Activated T-helper 1 cell treated with Interleukin-2 at 50 U/mL for 16 hours (primary cell): ENCODE measurements at regions not wholly inside any gene's neighbourhood (a gene's known extent, or its start where the extent isn't known, plus 50 kb on each side); places are given as distances from the start of the nearest gene placed in this dataset.

ENCODE experiments used
- DNase-seq: peaks from one replicate; pipeline ENCODE4 v3.0.0-alpha.2; 2020; ENCODE audit warnings: low read depth

- no peak for DNase-seq
Observed at GRCh38 chr6:108751851-108752732, 96.1 kb upstream of the ARMC2 start.

- no peak for DNase-seq
Observed at GRCh38 chr6:108752733-108753590, 95.3 kb upstream of the ARMC2 start.

- DNase-seq: no peak
Observed at GRCh38 chr6:108755257-108756240, 92.7 kb upstream of the ARMC2 start.

- DNase-seq: no peak
Observed at GRCh38 chr6:108757357-108757756, 90.9 kb upstream of the ARMC2 start.

GRCh38 chr6:108758884-108759283 lies 89.3 kb upstream of the ARMC2 start:
- DNase-seq: no peak

GRCh38 chr6:108760126-108761050 lies 87.8 kb upstream of the ARMC2 start:
- no peak for DNase-seq

GRCh38 chr6:108762394-108762793 lies 85.8 kb upstream of the ARMC2 start:
- DNase-seq: no peak

GRCh38 chr6:108763931-108764579 lies 84.2 kb upstream of the ARMC2 start:
- no peak for DNase-seq

- no peak for DNase-seq
Observed at GRCh38 chr6:108764580-108764950, 83.7 kb upstream of the ARMC2 start.

GRCh38 chr6:108765495-108765894 lies 82.7 kb upstream of the ARMC2 start:
- DNase-seq: no peak

- DNase-seq: no peak
Observed at GRCh38 chr6:108766419-108766818, 81.8 kb upstream of the ARMC2 start.

- DNase-seq: no peak
Observed at GRCh38 chr6:108766886-108767285, 81.3 kb upstream of the ARMC2 start.

GRCh38 chr6:108767418-108768165 lies 80.6 kb upstream of the ARMC2 start:
- DNase-seq: no peak

- no peak for DNase-seq
Observed at GRCh38 chr6:108768166-108768555, 80.1 kb upstream of the ARMC2 start.

- DNase-seq: no peak
Observed at GRCh38 chr6:108768792-108769524, 79.3 kb upstream of the ARMC2 start.

- DNase-seq: no peak
Observed at GRCh38 chr6:108771421-108771820, 76.8 kb upstream of the ARMC2 start.

GRCh38 chr6:108774555-108774954 lies 73.7 kb upstream of the ARMC2 start:
- DNase-seq: no peak

GRCh38 chr6:108777536-108777935 lies 70.7 kb upstream of the ARMC2 start:
- no peak for DNase-seq
